ENCODE measurements at regions not wholly inside any gene's neighbourhood (a gene's known extent, or its start where the extent isn't known, plus 50 kb on each side); places are given as distances from the start of the nearest gene placed in this dataset.
"Not testable (repeated sequence)": the region's sequence is repeated elsewhere in the genome, so short reads cannot be mapped to it uniquely, and the experiment has no call there.

DNA sequence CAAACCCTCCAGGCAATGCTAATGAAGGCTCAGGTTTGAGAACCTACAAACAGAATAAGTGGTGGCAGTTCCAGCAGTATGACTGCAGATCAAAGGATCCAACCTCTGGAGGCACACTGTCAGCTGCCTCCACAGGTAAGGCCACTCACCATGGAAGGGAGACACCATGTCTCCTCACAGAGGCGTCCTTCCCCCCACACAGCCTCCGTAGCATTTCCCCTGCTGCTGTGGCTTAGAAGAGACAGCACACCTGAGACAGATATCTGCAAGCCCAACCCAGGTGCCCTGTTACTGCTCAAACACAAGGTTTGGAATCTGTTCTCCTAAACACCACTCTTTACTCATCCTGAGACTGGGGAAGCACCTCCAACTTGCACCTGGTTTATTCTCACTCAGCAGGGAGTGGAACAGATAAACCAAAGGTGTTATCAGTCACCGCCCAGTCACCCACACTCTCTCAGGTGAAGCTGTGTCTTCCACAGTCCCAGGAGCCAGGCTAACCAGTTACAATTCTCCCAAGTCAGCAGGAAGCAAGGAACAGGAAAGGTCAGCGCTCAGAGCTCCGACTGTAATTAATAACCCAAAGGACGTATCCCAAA lies 311.2 kb downstream of the FOXO1 start:
- no peak for DNase-seq (ENCODE audit: low read depth, low spot score)

DNA sequence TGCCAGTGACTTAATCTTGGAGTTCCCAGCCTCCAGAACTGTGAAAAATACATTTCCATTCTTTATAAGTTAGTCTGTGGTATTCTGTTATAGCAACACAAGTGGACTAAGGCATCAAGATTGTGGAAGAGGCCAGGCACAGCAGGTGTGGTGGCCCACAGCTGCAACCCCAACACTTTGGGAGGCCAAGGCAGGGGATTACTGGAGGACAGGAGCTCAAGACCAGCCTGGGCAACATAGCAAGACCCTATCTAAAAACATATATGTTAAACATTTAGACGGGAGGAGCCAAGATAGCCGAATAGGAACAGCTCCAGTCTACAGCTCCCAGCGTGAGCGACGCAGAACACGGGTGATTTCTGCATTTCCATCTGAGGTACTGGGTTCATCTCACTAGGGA lies 310.4 kb downstream of the FOXO1 start:
- no peak for DNase-seq (ENCODE audit: low read depth, low spot score)

DNA sequence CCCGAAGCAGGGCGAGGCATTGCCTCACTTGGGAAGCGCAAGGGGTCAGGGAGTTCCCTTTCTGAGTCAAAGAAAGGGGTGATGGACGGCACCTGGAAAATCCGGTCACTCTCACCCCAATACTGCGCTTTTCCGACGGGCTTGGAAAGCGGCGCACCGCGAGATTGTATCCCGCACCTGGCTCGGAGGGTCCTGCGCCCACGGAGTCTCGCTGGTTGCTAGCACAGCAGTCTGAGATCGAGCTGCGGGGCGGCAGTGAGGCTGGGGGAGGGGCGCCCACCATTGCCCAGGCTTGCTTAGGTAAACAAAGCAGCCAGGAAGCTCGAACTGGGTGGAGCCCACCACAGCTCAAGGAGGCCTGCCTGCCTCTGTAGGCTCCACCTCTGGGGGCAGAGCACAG lies 310.0 kb downstream of the FOXO1 start:
- DNase-seq (ENCODE audit: low read depth, low spot score), result not testable (repeated sequence)

DNA sequence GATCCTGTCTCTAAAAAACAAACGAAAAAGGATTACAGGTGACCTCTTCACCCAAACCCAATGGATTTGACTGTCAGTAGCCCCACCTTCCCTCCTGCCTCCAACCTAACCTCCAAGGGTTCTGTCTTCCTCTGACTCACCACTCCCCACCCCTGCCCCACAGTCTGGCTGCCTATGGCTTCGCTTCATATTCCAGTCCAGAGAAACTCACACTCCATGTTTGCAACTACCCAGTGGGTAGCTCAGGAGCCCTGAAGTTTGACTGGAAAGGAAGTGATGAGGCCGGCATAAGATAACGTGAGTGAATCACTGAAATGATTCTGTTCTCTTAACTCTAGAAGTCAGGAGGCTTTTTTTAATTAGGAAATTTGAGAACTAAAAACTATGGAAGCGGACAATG lies 303.9 kb downstream of the FOXO1 start:
- DNase-seq (ENCODE audit: low read depth, low spot score), result no peak

DNA sequence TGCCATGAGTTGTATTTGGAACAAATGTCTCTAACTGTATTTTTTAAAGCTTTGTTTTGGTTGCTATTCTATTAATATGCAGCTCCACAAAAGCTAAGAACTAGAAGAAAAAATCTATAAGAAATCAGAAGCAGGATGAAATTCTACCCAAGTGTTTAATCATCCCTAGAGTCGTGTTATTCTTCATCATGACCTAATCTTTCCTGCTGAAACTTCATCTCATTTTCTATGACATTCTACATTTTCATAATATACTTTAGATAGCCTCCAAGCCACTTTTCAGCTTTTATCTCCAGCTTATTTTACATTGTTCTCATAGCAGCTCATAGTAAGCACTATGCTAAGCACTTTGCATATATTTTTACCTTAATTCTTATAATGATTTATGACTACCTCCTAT lies 302.8 kb downstream of the FOXO1 start:
- DNase-seq (ENCODE audit: low read depth, low spot score), result no peak

DNA sequence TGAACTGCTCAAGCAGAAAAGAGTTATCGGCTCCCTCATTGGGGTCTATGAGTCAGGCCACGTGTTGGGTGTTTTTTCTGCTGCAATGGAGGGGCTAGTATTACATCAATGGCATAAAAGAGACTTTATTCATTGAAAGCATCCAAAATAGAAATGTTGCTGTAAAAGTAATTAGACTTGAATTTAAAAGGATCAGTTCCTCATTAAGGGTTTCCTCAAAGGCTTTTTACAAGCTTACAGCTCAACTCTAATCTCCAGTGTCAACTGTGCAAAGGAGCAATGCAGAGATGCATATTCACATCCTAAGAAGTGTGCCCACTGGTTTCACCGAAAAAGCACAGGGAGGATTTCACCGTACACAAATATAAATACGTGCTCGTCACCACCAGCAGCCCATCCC lies 300.3 kb downstream of the FOXO1 start:
- DNase-seq (ENCODE audit: low read depth, low spot score), result no peak

DNA sequence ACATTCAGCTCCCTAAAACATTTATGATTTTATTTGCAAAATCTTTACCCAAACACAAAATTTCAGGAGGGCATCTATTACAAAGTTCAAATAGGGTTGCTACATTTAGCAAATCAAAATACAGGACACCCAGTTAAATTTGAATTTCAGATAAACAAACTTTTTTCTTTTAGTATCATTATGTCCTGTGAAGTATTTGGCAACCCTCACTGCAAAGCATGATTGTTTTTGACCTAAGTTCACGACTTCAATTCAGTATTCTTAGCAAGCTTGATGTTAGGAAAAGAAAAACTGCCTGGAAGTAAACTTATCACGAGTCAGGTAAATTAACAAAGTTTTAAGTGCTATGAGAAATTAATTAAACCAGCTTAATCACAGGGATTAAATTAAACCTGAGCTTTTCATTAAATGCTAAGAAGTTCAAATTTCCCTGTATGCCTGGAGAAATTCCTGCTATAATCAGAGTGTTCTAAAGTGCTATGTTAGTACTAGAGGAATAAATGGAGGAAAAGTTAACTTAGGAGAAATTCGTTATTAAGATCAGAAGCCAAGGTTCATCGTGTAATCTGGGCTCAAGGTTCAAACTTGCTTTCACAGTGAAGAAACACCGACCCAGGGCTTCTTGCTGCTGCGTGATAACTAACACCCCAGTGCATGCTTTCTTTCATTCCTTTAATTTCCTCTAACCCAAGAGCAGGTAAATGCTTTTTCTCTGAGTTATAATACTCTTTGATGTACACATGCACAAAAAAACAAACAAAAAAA lies 298.1 kb downstream of the FOXO1 start:
- no peak for DNase-seq (ENCODE audit: low read depth, low spot score)

DNA sequence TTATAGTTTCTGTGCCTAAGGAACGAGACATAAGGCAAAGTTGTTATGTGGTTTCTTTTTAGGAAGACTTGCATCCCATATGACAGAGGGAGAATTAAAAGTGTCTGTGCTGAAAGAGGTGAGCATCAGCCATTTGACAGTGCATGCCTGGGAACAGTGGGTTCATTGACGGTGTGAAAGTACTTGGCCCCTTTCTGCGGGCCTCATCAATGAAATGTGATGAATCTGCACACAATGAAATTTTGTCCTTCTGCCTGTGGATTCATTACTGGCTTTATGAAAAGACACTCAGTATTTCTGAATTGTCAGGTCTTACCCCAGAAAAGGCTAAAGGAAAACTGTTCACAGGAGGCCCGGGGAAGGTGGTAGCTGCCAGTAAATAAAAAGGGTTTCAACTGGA lies 295.8 kb downstream of the FOXO1 start:
- DNase-seq (ENCODE audit: low read depth, low spot score), result no peak

DNA sequence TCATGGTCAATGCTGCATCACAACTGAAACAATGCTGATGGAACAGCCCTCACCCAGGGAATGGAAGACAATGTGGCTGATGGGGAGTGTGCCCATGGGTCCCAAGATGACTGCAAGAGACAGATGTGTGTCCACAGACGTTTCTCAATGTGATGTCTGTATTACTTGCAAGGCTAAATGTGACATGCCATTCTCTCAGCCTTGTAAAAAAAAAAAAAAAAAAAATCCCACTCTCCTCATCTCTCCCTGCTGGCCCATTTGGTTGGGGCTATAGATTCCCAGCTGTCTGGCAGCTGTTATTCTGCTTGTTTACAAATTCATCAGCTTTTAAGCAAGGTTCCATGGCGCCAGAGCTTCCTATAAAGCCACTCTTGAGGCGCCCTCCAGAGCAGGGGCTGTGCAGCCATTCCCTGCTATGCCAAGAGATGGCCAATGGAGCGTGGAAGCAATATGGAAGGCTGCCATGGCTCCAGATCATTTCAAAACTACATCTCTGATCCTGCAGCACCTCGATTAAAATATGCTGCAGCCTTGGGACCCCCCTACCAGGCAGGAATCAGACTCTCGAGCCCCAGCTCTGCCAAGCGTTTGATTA lies 294.8 kb downstream of the FOXO1 start:
- DNase-seq (ENCODE audit: low read depth, low spot score), result no peak

DNA sequence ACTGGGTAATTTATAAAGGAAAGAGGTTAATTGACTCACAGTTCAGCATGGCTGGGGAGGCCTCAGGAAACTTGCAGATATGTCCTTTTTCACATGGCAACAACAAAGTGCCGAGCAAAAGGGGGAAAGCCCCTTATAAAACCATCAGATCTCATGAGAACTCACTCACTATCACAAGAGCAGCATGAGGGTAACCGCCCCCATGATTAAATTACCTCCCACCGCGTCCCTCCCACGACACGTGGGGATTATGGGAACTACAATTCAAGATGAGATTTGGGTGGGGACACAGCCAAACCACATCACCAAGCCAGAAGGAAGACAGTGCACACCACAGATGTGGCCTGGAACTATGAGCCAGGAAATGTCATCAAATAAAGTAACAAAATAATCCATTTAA lies 292.8 kb downstream of the FOXO1 start:
- DNase-seq (ENCODE audit: low read depth, low spot score), result not testable (repeated sequence)

DNA sequence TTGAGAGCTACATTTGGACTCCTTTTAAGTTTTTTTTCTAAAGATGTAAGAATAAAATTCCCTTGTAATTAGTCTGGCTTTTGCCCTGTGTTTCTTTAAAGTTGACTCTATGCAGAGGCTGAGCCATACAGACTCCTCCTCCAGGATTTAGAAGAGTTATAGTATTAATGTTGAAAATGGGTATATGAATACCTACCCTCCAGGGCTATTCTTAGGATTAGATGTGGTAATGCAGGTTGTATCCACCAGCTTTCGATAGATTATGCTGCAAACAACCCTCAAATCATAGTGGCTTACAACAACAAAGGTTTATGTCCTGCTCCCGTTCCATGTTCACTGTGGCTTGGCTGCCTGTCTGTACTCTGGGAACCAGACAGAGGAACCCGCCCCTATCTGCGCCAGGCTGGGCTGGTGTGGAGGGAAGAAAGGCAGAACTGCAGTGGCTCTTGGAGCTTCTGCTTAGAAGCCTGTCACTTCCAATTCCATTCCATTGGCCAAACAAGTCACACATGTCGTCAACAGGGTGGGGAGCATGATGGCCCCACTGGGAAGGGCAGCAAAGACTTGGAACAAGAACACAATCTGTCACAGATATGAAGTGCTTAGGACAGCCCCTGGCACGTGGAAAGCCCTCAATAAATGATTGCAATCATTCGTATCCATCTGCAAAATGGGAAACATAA lies 290.8 kb downstream of the FOXO1 start:
- DNase-seq (ENCODE audit: low read depth, low spot score), result peak; percentile 19

DNA sequence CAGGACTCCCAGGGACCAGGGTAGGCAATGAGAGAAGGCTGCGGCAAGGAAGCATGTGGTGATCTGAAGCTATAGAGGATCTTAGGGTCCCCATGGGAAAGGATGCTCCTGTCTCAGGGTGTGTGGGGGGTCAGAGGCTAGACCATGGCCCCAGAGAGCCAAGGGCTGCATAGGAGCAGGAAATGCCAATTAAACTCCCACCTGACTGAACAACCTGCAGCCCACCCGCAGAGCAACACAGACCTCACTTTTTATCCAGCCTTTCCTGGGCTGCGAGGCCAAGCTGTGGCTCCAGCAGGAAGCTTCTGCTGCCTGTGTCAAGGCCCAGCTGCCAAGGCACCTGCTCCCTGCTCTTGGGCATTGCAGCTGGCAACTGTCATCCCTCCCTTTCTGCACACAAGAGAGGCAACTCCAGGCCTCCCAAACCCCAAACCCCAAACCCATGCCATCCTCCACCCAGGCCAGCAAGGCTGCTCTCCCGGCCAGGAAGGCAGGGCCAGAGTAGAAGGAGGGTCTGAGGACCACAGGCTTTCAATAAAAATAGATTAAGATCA lies 290.1 kb downstream of the FOXO1 start:
- no peak for DNase-seq (ENCODE audit: low read depth, low spot score)

DNA sequence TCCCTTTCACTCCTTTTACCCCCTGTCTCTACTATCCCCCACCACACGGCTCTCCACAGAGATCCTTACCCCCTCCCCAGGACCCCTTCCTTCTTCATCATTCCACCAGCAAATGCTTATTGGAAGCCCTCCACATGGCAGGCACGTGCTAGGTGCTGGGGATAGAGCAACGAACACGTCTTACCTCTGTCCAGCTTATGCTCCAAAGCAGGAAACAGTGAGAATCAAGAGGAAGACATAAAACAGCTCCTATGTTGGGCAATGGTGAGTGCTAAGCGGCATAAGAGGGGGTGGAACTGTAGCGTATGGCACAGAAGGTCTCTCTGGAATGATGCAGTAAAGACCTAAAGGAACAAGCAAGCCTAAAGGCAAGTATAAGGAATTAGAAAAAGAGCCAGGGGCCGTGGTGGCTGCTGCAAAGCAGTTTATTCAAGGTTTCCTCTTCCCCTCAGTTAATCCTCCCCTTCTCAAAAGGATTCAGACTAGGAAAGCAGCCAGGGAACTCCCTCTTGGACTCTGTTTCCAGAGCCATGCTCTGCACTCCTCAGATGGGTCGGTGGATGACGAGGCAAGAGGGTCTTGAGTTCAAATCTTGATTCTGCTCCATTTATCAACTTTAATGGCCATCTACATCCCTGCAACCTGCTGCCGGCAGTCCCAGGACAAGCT lies 289.4 kb downstream of the FOXO1 start:
- DNase-seq (ENCODE audit: low read depth, low spot score), result no peak

DNA sequence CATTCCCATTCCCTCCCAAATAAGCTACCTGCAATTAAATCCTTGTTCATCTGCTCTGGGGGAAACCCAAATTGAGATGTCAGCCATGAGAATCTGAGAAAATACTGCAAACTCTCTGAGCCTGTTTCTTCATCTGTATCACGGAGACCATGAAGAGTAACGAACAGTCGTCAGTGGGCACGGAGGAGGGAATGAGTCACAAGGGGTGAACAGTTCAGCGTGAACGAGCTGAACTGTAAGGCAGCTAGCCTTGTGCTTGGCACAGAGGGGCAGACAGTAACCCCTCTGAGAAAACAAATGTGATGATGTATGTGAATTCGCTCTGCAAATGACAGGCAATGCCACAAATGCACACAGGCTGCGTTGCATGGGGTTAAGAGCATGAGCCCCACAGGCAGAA lies 288.7 kb downstream of the FOXO1 start:
- peak; percentile 76 for DNase-seq (ENCODE audit: low read depth, low spot score)

DNA sequence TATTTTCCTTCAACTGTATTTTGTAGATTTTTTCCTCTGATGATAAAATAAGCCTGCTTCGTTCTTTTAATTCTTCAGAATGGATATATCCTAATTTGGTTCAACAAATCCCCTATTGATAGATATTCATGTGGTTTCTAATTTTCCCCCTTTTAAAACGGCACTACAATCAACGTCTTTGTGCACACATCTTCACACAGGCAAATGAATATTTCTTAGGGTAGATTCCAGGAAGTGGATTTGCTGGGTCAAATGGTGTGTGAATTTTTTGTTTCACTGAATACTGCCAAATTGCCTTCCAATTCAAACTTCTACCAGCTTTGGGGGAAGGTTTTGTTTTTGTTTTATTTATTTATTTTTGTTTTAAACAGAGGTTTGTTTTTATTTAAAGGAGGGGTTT lies 287.2 kb downstream of the FOXO1 start:
- no peak for DNase-seq (ENCODE audit: low read depth, low spot score)

DNA sequence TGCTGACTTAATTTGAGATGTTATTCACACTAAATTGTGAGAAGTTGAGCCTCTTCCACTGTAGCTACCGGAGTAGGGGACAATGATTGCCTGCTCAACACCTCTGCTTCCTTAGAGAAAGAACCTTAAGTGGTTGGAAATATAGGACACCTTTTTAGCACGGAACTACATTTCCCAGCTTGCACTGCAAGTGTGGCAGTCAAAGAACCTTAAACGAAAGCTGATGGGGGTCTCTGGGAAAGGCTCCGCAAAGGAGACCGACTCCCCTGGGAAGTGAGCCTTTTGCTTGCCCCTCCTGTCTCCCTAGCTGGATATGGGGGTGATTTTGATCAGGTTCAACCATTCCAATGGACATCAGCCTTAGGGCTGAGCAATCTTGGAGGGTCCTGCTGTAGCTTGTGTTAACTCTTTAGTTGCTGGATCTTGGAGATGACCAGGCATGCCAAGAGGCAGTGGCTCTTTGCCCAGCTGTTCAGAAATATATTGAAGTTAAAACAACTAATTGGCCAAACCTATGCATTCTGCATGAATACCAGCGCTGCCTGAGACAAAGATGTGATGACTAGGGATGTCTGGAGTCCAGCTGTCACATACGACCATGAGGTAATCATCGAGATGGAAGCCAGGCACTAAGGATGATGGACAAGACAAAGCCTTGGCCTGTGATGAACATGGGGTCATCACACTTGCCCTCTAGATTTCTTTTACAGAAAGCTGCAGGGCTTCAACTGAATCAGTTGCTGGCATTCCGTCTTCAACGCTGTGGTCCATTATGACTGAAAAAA lies 286.5 kb downstream of the FOXO1 start:
- DNase-seq (ENCODE audit: low read depth, low spot score), result no peak

DNA sequence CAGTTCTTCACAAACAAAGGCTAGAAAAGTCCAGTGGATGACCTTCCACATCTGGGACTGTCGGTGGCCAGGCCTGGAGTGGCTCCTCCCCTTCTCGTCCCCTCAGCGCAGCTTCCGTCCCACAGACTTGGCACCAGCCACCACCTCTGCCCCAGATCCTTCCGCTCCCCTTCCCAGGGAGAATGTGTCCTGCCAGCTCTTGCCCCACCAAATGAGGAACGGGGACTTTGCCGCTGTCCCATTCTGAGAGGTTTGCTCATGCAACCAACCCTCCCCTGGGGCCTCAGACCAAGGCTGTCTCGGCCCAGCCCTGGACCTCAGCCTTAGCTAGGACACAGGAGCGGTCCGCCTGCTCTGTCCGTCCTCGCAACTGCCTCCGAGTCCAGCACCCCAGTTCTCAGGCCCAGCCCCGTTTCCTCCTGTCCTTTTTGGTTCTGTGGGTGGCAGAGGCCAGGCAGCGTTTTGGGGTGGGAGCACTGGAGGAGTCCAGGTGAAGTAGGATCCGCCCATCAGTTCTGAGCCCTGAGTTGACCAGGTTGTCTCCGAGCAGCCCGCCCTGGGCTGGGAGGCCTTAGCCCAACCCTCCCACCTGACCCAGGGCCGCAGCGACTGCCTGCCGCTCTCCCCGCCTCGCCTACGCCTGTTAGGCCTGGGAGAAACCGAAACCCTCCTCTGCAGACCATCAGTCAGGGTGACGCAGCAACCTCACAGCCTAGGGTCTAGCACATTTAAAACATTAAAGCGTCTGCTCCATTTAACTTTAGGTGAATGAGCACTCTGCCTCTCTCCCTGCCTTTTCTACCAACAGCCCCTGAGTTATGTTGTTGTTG lies 284.3 kb downstream of the FOXO1 start:
- DNase-seq (ENCODE audit: low read depth, low spot score), result no peak

DNA sequence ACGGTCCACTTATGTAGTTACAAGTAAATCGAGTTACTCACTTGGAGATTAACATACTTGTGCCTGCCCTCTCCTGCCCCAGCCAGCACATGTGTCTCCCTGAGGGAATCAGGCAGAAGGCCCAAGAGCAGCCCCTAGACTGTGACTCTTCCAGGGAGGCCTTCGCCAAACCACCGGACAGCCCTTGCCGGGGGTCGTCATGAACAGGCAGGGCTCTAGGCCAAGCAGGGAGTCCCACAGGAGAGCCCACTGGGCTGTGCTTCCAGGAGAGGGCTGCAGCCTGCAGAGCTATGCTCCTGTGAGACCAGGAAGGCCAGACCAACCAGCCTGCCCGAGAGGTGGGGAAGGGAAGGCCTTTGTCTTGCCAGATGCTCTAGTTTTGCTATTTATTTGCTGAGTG lies 283.3 kb downstream of the FOXO1 start:
- DNase-seq (ENCODE audit: low read depth, low spot score), result no peak

DNA sequence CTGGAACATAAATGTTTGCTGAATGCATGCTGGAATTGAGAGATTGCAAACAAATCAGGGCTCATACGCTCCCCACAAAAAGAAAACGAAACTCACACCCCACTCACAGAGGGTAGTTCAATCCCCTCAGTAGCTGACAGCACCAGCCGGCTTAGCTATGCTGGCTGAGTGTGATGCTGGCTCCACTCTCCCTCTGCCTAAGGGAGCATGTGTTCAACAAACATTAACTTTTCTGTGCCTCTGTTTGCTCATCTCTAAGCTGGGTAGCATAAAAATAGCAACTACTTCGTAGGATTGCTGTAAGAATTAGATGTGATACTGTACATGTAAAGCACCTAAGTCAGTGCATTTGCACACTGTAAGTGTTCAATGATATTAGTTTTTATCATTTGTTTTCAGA lies 282.6 kb downstream of the FOXO1 start:
- no peak for DNase-seq (ENCODE audit: low read depth, low spot score)

Data from astrocyte of the hippocampus (primary cell).